GM23338 (cell line): ENCODE measurements at regions not wholly inside any gene's neighbourhood (a gene's known extent, or its start where the extent isn't known, plus 50 kb on each side); places are given as distances from the start of the nearest gene placed in this dataset.

Source experiments
- ATAC-seq: fragments of 200-7000 bp; cut with Tn5 transposase; 3 replicates; pipeline ENCODE4 v1.9.1; 2020
- DNase-seq: peaks from one replicate; pipeline ENCODE4 v3.0.0-alpha.2; 2015; ENCODE audit warnings: low spot score
- H2AFZ ChIP-seq: fragments of 200-600 bp; sonication (generic); 2 replicates; pipeline ENCODE4 v1.8.0; 2016; ENCODE audit warnings: antibody characterized with exemption, mild to moderate bottlenecking, moderate library complexity
- H3F3A ChIP-seq: fragments of 200-600 bp; sonication (generic); replicated peaks from 2 replicates; pipeline ENCODE4 v1.8.0; 2017; ENCODE audit warnings: antibody characterized with exemption, mixed run types, low read depth
- H3K27ac ChIP-seq: fragments of 200-600 bp; sonication (generic); 2 replicates; pipeline ENCODE4 v1.6.1; 2016; ENCODE audit warnings: low read depth
- H3K27me3 ChIP-seq: fragments of 200-600 bp; sonication (generic); 2 replicates; pipeline ENCODE4 v1.8.0; 2016; ENCODE audit warnings: mild to moderate bottlenecking, mixed run types, moderate library complexity; ENCODE audit not compliant: insufficient read depth
- H3K36me3 ChIP-seq: fragments of 200-600 bp; sonication (generic); 2 replicates; pipeline ENCODE4 v1.8.0; 2016; ENCODE audit warnings: mild to moderate bottlenecking; ENCODE audit not compliant: insufficient read depth
- H3K4me1 ChIP-seq: fragments of 200-600 bp; sonication (generic); 2 replicates; pipeline ENCODE4 v1.8.0; 2016; ENCODE audit warnings: mild to moderate bottlenecking, moderate library complexity; ENCODE audit not compliant: insufficient read depth
- H3K4me2 ChIP-seq: fragments of 200-600 bp; sonication (generic); 2 replicates; pipeline ENCODE4 v1.7.1; 2017; ENCODE audit warnings: mixed run types
- H3K4me3 ChIP-seq: fragments of 200-600 bp; sonication (generic); 2 replicates; pipeline ENCODE4 v1.6.1; 2016; ENCODE audit warnings: mixed run types
- H3K79me2 ChIP-seq: fragments of 200-600 bp; sonication (generic); replicated peaks from 2 replicates; pipeline ENCODE4 v1.8.0; 2017; ENCODE audit warnings: mild to moderate bottlenecking; ENCODE audit not compliant: insufficient read depth
- H3K9me2 ChIP-seq: fragments of 200-600 bp; sonication (generic); 2 replicates; pipeline ENCODE4 v1.8.0; 2017; ENCODE audit not compliant: insufficient read depth
- H4K20me1 ChIP-seq: fragments of 200-600 bp; sonication (generic); replicated peaks from 2 replicates; pipeline ENCODE4 v1.8.0; 2017; ENCODE audit warnings: mild to moderate bottlenecking; ENCODE audit not compliant: insufficient read depth
- H3K27ac Mint-ChIP-seq: 2 replicates; pipeline ENCODE4 v1.8.0; 2020; ENCODE audit warnings: inconsistent platforms, mild to moderate bottlenecking, moderate library complexity, mixed read lengths
- H3K27me3 Mint-ChIP-seq: 3 replicates; pipeline ENCODE4 v1.8.0; 2022; ENCODE audit warnings: low read depth, mild to moderate bottlenecking, moderate library complexity, mixed read lengths, inconsistent platforms; ENCODE audit not compliant: insufficient read depth, poor library complexity
- H3K36me3 Mint-ChIP-seq: 3 replicates; pipeline ENCODE4 v1.8.0; 2021; ENCODE audit warnings: low read depth, mild to moderate bottlenecking, inconsistent platforms, moderate library complexity, mixed read lengths
- H3K4me1 Mint-ChIP-seq: 3 replicates; pipeline ENCODE4 v1.8.0; 2020; ENCODE audit warnings: mild to moderate bottlenecking, inconsistent platforms, mixed read lengths
- H3K4me3 Mint-ChIP-seq: 3 replicates; pipeline ENCODE4 v1.8.0; 2021; ENCODE audit warnings: moderate library complexity, mild to moderate bottlenecking, inconsistent platforms, mixed read lengths
- H3K9me3 Mint-ChIP-seq: 3 replicates; pipeline ENCODE4 v1.8.0; 2020; ENCODE audit warnings: moderate library complexity, mild to moderate bottlenecking, inconsistent platforms, mixed read lengths
- CREB1 ChIP-seq: fragments of 250-450 bp; sonication (Bioruptor Pico); IDR thresholded peaks from 2 replicates; pipeline ENCODE4 v1.5.0; 2020; ENCODE audit warnings: low read depth, mild to moderate bottlenecking, moderate library complexity
- CTCF ChIP-seq, 2 experiments: fragments of 200-600 bp in 1 of 2; sonication (generic) in 1 of 2; conservative IDR thresholded peaks; 2 replicates each; pipeline versions ENCODE4 v1.5.1 to v1.6.1; 2016 to 2017; ENCODE audit warnings: antibody characterized with exemption in 2 of 2, low read depth in 2 of 2, mild to moderate bottlenecking in 2 of 2, moderate library complexity in 1 of 2
- EZH2 ChIP-seq: fragments of 200-600 bp; sonication (generic); IDR thresholded peaks from one replicate; pipeline ENCODE4 v1.8.0; 2017; ENCODE audit warnings: antibody characterized with exemption, mild to moderate bottlenecking, low read depth; ENCODE audit not compliant: unreplicated experiment
- EZH2phosphoT487 ChIP-seq: fragments of 200-600 bp; sonication (generic); IDR thresholded peaks from one replicate; pipeline ENCODE4 v1.8.1; 2018; ENCODE audit warnings: antibody characterized with exemption; ENCODE audit not compliant: unreplicated experiment
- JUNB ChIP-seq: IDR thresholded peaks from one replicate; pipeline ENCODE4 v1.6.1; 2016; ENCODE audit warnings: antibody characterized with exemption; ENCODE audit not compliant: unreplicated experiment
- NANOG ChIP-seq: IDR thresholded peaks from 2 replicates; pipeline ENCODE4 v1.6.1; 2016; ENCODE audit warnings: antibody characterized with exemption, borderline replicate concordance
- POLR2AphosphoS5 ChIP-seq: IDR thresholded peaks from 2 replicates; pipeline ENCODE4 v1.6.1; 2016; ENCODE audit warnings: antibody characterized with exemption, low read depth
- REST ChIP-seq: IDR thresholded peaks from one replicate; pipeline ENCODE4 v1.6.1; 2018; ENCODE audit warnings: antibody characterized with exemption; ENCODE audit not compliant: unreplicated experiment
- STAT1 ChIP-seq: IDR thresholded peaks from one replicate; pipeline ENCODE4 v1.6.1; 2016; ENCODE audit warnings: antibody characterized with exemption; ENCODE audit not compliant: unreplicated experiment
- ZNF114 ChIP-seq: fragments of 250-450 bp; sonication (Bioruptor Pico); IDR thresholded peaks from 2 replicates; pipeline ENCODE4 v1.5.0; 2020; ENCODE audit warnings: mild to moderate bottlenecking, moderate library complexity
- ZNF331 ChIP-seq: fragments of 250-450 bp; sonication (Bioruptor Pico); IDR thresholded peaks from 2 replicates; pipeline ENCODE4 v1.5.0; 2020; ENCODE audit warnings: low read depth, mild to moderate bottlenecking, moderate library complexity
- ZNF462 ChIP-seq: fragments of 250-450 bp; sonication (Bioruptor Pico); IDR thresholded peaks from 2 replicates; pipeline ENCODE4 v1.5.0; 2020; ENCODE audit warnings: mild to moderate bottlenecking, moderate library complexity

GRCh38 chr3:36269274-36269673 lies 111.0 kb upstream of the STAC start:
- H3K4me2 ChIP-seq, result no peak overlapping the region
- no peaks in the 10 kb centered on the region for H3K4me1 ChIP-seq
- Mint-ChIP-seq H3K27ac (no peak overlapping the region), H3K27me3 (no peaks in the 10 kb centered on the region), H3K4me1 (no peaks in the 10 kb centered on the region), H3K9me3 (no peaks in the 10 kb centered on the region), H3K36me3 (no peaks in the 10 kb centered on the region), H3K4me3 (no peak overlapping the region)
- H3K27ac ChIP-seq, result no peak overlapping the region
- ATAC-seq (no peak), DNase-seq (no peak)
- H3K4me3 ChIP-seq, result no peak overlapping the region
- no peaks in the 10 kb centered on the region for H4K20me1 ChIP-seq
- H3K79me2 ChIP-seq, result no peaks in the 10 kb centered on the region
- H3F3A ChIP-seq, result no peaks in the 10 kb centered on the region
- no peak for TF ChIP-seq ZNF331 (CRISPR knock-in tag)
- no peak for TF ChIP-seq CTCF (conservative IDR thresholded peaks at IDR 0.05; ENCODE audit: low read depth in 2 of 2)
- TF ChIP-seq CREB1, result no peak
- no peak for TF ChIP-seq ZNF114 (CRISPR knock-in tag)
- TF ChIP-seq JUNB, result no peak
- TF ChIP-seq EZH2phosphoT487, result no peak
- TF ChIP-seq POLR2AphosphoS5, result no peak
- no peak for TF ChIP-seq EZH2
- TF ChIP-seq REST, result no peak
- TF ChIP-seq STAT1, result no peak
- H2AFZ ChIP-seq, result 0 out of 2 replicates have a peak overlapping the region, but pooled peaks have one; percentile 23
- H3K36me3 ChIP-seq, result no peaks in the 10 kb centered on the region
- 0 out of 2 replicates have a peak, but pooled peaks cover 12% of the 10 kb centered on the region for H3K9me2 ChIP-seq
- H3K27me3 ChIP-seq, result no peaks in the 10 kb centered on the region

- no peaks in the 10 kb centered on the region for H4K20me1 ChIP-seq
- Mint-ChIP-seq H3K27ac (no peak overlapping the region), H3K4me3 (no peak overlapping the region), H3K9me3 (no peaks in the 10 kb centered on the region), H3K4me1 (no peaks in the 10 kb centered on the region), H3K36me3 (no peaks in the 10 kb centered on the region), H3K27me3 (peaks cover 2% of the 10 kb centered on the region)
- no peaks in the 10 kb centered on the region for H3K4me1 ChIP-seq
- no peaks in the 10 kb centered on the region for H3K36me3 ChIP-seq
- no peaks in the 10 kb centered on the region for H3F3A ChIP-seq
- no peak for ATAC-seq
- no peaks in the 10 kb centered on the region for H3K79me2 ChIP-seq
- no peaks in the 10 kb centered on the region for H3K27me3 ChIP-seq
- no peak overlapping the region for H3K4me2 ChIP-seq
- DNase-seq, result no peak
- 0 out of 2 replicates have a peak overlapping the region, but pooled peaks have one; percentile 35 for H3K27ac ChIP-seq
- peak overlapping the region; percentile 24; the same call in 1 of the 2 replicates for H2AFZ ChIP-seq
- no peak overlapping the region for H3K4me3 ChIP-seq
- no peaks in the 10 kb centered on the region for H3K9me2 ChIP-seq
- TF ChIP-seq ZNF462, result no peak
- no peak for TF ChIP-seq POLR2AphosphoS5
- TF ChIP-seq NANOG, result no peak
- no peak for TF ChIP-seq ZNF331 (CRISPR knock-in tag)
Measured at GRCh38 chr3:36282766-36283165, 97.5 kb upstream of the STAC start.
